Endothelial cell of umbilical vein (primary cell): ENCODE measurements at regions not wholly inside any gene's neighbourhood (a gene's known extent, or its start where the extent isn't known, plus 50 kb on each side); places are given as distances from the start of the nearest gene placed in this dataset.

Experiments used
- POLR2A ChIP-seq: IDR thresholded peaks from 2 replicates; pipeline ENCODE4 v1.6.1; 2012; ENCODE audit warnings: low read depth, mild to moderate bottlenecking, control low read depth, low read length
- POLR2AphosphoS5 ChIP-seq: IDR thresholded peaks from 2 replicates; pipeline ENCODE4 v1.6.1; 2012; ENCODE audit warnings: low read depth, mild to moderate bottlenecking, control low read depth, low read length, moderate library complexity; ENCODE audit not compliant: insufficient read depth

DNA sequence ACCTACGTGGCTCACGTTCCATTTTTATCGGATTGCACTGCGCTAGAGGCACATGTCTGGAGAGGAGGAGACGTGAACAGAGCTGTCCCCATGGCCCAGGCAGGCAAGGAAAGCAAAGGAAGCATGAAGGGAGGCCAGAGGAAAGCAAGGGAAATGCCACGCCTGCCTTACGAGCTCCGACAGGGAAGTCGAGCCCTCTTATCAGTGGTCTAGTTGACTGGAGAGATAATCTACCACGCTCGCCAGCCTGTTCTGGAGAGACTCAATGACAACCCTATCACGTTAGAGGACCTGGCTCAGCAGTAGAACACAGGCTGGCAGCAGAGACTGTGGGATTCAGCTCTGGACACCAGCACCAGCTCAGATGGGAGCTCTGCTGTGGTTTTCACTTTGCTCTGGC, 202.6 kb upstream of the ID2 start:
- TF ChIP-seq POLR2AphosphoS5: no peak
- no peak for TF ChIP-seq POLR2A
